Neural crest cell (in vitro differentiated cells): ENCODE measurements at regions not wholly inside any gene's neighbourhood (a gene's known extent, or its start where the extent isn't known, plus 50 kb on each side); places are given as distances from the start of the nearest gene placed in this dataset.
"Not testable (repeated sequence)": the region's sequence is repeated elsewhere in the genome, so short reads cannot be mapped to it uniquely, and the experiment has no call there.

Experiments used
- DNase-seq: peaks from one replicate; pipeline ENCODE4 v3.0.0; 2021; ENCODE audit warnings: low read depth, mixed read lengths, low spot score
- H3K27ac Mint-ChIP-seq: one replicate; pipeline ENCODE4 v1.8.0; 2021; ENCODE audit warnings: mild to moderate bottlenecking, mixed read lengths; ENCODE audit not compliant: unreplicated experiment
- H3K27me3 Mint-ChIP-seq: 2 replicates; pipeline ENCODE4 v1.8.0; 2021; ENCODE audit warnings: low read depth, mild to moderate bottlenecking, mixed read lengths
- H3K36me3 Mint-ChIP-seq: 2 replicates; pipeline ENCODE4 v1.8.0; 2021; ENCODE audit warnings: low read depth, mild to moderate bottlenecking, mixed read lengths
- H3K4me1 Mint-ChIP-seq: 2 replicates; pipeline ENCODE4 v1.8.0; 2021; ENCODE audit warnings: mixed read lengths
- H3K4me3 Mint-ChIP-seq: one replicate; pipeline ENCODE4 v1.8.0; 2021; ENCODE audit warnings: mild to moderate bottlenecking, mixed read lengths
- H3K9me3 Mint-ChIP-seq: 2 replicates; pipeline ENCODE4 v1.8.0; 2021; ENCODE audit warnings: mixed read lengths
- CTCF ChIP-seq: fragments of 200-600 bp; sonication (generic); conservative IDR thresholded peaks from 2 replicates; pipeline ENCODE4 v1.5.0; 2021; ENCODE audit warnings: antibody characterized with exemption, mild to moderate bottlenecking

DNA sequence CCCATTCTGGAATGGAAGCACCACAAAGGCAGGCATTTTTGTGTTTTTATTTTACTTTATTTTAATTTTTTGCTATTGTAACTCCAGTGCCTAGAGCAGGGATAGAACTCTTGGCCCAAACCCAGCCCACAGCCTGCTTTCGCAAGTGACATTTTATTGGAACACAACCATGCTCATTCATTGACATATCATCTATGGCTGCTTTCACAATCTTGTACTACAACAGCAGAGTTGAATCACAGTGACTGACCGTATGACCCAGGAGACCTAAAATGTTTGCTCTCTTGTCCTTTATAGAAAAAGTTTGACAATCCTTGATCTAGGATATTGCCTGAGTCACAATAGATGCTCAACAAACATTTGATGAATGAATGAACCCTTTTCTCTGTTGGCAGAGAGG is 83.9 kb upstream of the ATP1A1 start:
- no peaks in the 10 kb centered on the region for H3K27me3 Mint-ChIP-seq
- no peak overlapping the region for H3K4me3 Mint-ChIP-seq
- no peak overlapping the region for H3K27ac Mint-ChIP-seq
- no peak for DNase-seq
- H3K9me3 Mint-ChIP-seq: no peaks in the 10 kb centered on the region
- no peaks in the 10 kb centered on the region for H3K4me1 Mint-ChIP-seq
- no peaks in the 10 kb centered on the region for H3K36me3 Mint-ChIP-seq
- no peak for TF ChIP-seq CTCF

DNA sequence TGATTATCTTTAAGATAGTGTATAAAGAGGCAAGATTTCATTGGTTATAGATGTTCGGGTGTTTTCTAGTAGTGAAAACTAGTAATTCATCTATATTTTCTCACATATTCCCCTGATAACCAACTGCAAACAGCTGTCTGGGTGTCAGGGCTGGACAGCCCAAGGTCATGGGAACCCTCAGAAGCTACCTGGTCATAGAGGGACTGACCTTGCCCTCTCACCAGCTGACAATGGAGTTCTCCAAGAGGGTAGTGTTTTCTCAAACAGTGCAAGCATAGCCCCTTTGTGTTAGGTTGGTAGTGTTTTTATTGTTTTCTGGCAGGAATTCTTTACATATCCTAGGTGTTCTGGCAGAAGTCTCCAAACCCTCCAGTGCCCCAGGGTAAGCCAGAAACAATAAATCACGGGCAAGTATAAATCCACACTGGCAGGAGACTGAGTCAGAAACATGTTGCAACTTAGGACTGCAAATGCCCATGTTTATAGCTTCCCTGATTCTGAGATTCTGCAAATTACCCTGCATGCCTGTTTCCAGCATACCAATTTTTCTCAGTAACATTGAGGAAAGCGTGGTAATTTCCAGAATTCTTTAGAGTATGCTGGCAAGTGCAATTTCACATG is 82.8 kb upstream of the ATP1A1 start:
- H3K4me3 Mint-ChIP-seq: no peak overlapping the region
- no peak overlapping the region for H3K27ac Mint-ChIP-seq
- no peak for DNase-seq
- TF ChIP-seq CTCF: no peak
- H3K36me3 Mint-ChIP-seq: no peaks in the 10 kb centered on the region
- H3K4me1 Mint-ChIP-seq: no peaks in the 10 kb centered on the region
- no peaks in the 10 kb centered on the region for H3K27me3 Mint-ChIP-seq
- no peaks in the 10 kb centered on the region for H3K9me3 Mint-ChIP-seq

GRCh38 chr1:116291024-116291423 is 82.0 kb upstream of the ATP1A1 start:
- no peak for TF ChIP-seq CTCF
- no peak for DNase-seq
- Mint-ChIP-seq H3K4me3 (no peak overlapping the region), H3K4me1 (no peaks in the 10 kb centered on the region), H3K27ac (no peak overlapping the region), H3K9me3 (no peaks in the 10 kb centered on the region), H3K36me3 (no peaks in the 10 kb centered on the region), H3K27me3 (no peaks in the 10 kb centered on the region)

- Mint-ChIP-seq H3K9me3 (no peaks in the 10 kb centered on the region), H3K4me1 (no peaks in the 10 kb centered on the region), H3K27ac (no peak overlapping the region), H3K36me3 (no peaks in the 10 kb centered on the region), H3K4me3 (no peak overlapping the region), H3K27me3 (no peaks in the 10 kb centered on the region)
- no peak for DNase-seq
- no peak for TF ChIP-seq CTCF
Measured at GRCh38 chr1:116292929-116293725, 79.9 kb upstream of the ATP1A1 start.

GRCh38 chr1:116297495-116298212 is 75.4 kb upstream of the ATP1A1 start:
- Mint-ChIP-seq H3K9me3 (peaks cover 4% of the 10 kb centered on the region), H3K27ac (no peak overlapping the region), H3K4me3 (no peak overlapping the region), H3K27me3 (no peaks in the 10 kb centered on the region), H3K36me3 (peaks cover 4% of the 10 kb centered on the region), H3K4me1 (no peaks in the 10 kb centered on the region)
- no peak for TF ChIP-seq CTCF
- DNase-seq: no peak

GRCh38 chr1:116298213-116298579 is 74.8 kb upstream of the ATP1A1 start:
- not testable (repeated sequence) for H3K27me3 Mint-ChIP-seq, DNase-seq, H3K4me3 Mint-ChIP-seq, H3K27ac Mint-ChIP-seq, H3K4me1 Mint-ChIP-seq, H3K36me3 Mint-ChIP-seq, H3K9me3 Mint-ChIP-seq
